HepG2 (cell line): ENCODE measurements at regions not wholly inside any gene's neighbourhood (a gene's known extent, or its start where the extent isn't known, plus 50 kb on each side); places are given as distances from the start of the nearest gene placed in this dataset.

Experiments
- ARID4A ChIP-seq: sonication (generic); formaldehyde crosslinking; IDR thresholded peaks from 2 replicates; pipeline ENCODE4 v1.5.0; 2020; ENCODE audit warnings: mild to moderate bottlenecking, missing genetic modification reagents, borderline replicate concordance
- ATF4 ChIP-seq, 2 experiments: fragments of 450-650 bp in 1 of 2; sonication (generic) in 1 of 2; formaldehyde crosslinking; IDR thresholded peaks; 2 replicates each; pipeline versions ENCODE4 v1.5.0 to v1.8.0; 2020 to 2022; ENCODE audit warnings: mild to moderate bottlenecking in 1 of 2, missing genetic modification reagents in 1 of 2
- BRD4 ChIP-seq: sonication (generic); formaldehyde crosslinking; IDR thresholded peaks from 2 replicates; pipeline ENCODE4 v1.4.0; 2020; ENCODE audit warnings: missing genetic modification reagents
- ELF4 ChIP-seq: sonication (generic); formaldehyde crosslinking; IDR thresholded peaks from 2 replicates; pipeline ENCODE4 v1.5.0; 2020; ENCODE audit warnings: missing genetic modification reagents, mild to moderate bottlenecking, moderate library complexity, borderline replicate concordance
- IKZF4 ChIP-seq: sonication (generic); formaldehyde crosslinking; IDR thresholded peaks from 2 replicates; pipeline ENCODE4 v1.5.1; 2020; ENCODE audit warnings: borderline replicate concordance, mild to moderate bottlenecking, low read depth, missing genetic modification reagents; ENCODE audit errors: not compliant biosample characterization
- NBN ChIP-seq: fragments of 450-650 bp; conservative IDR thresholded peaks from 2 replicates; pipeline ENCODE4 v1.6.1; 2017
- RORA ChIP-seq: sonication (generic); formaldehyde crosslinking; IDR thresholded peaks from 2 replicates; pipeline ENCODE4 v1.5.0; 2020; ENCODE audit warnings: mild to moderate bottlenecking, missing genetic modification reagents, moderate library complexity
- SAFB2 ChIP-seq: sonication (generic); formaldehyde crosslinking; IDR thresholded peaks from 2 replicates; pipeline ENCODE4 v1.5.1; 2020; ENCODE audit warnings: missing genetic modification reagents, low read depth, mild to moderate bottlenecking, borderline replicate concordance
- SIN3A ChIP-seq: IDR thresholded peaks from 2 replicates; pipeline ENCODE4 v1.6.1; 2011; ENCODE audit warnings: low read depth, mild to moderate bottlenecking, control low read depth, low read length, borderline replicate concordance
- TBX3 ChIP-seq: fragments of 450-650 bp; IDR thresholded peaks from 2 replicates; pipeline ENCODE4 v1.6.1; 2017; ENCODE audit warnings: antibody characterized with exemption, mild to moderate bottlenecking, inconsistent platforms, borderline replicate concordance
- TOPORS ChIP-seq: sonication (generic); formaldehyde crosslinking; IDR thresholded peaks from 2 replicates; pipeline ENCODE4 v1.8.0; 2023; ENCODE audit warnings: mild to moderate bottlenecking, missing genetic modification reagents
- ZFP1 ChIP-seq: IDR thresholded peaks from 2 replicates; pipeline ENCODE4 v1.6.1; 2016
- ZKSCAN8 ChIP-seq: IDR thresholded peaks from 2 replicates; pipeline ENCODE4 v1.6.1; 2016; ENCODE audit warnings: borderline replicate concordance, missing genetic modification reagents, missing compliant biosample characterization
- ZNF207 ChIP-seq: fragments of 450-650 bp; IDR thresholded peaks from 2 replicates; pipeline ENCODE4 v1.6.1; 2016; ENCODE audit warnings: antibody characterized with exemption, borderline replicate concordance
- ZNF234 ChIP-seq: sonication (generic); formaldehyde crosslinking; conservative IDR thresholded peaks from 2 replicates; pipeline ENCODE4 v1.5.1; 2020; ENCODE audit warnings: mild to moderate bottlenecking, missing genetic modification reagents
- ZNF33B ChIP-seq: sonication (generic); formaldehyde crosslinking; IDR thresholded peaks from 2 replicates; pipeline ENCODE4 v1.5.1; 2020; ENCODE audit warnings: mild to moderate bottlenecking, missing genetic modification reagents
- ZNF562 ChIP-seq: sonication (generic); formaldehyde crosslinking; IDR thresholded peaks from 2 replicates; pipeline ENCODE4 v1.8.0; 2022; ENCODE audit warnings: missing genetic modification reagents, borderline replicate concordance
- ZNF598 ChIP-seq: sonication (generic); formaldehyde crosslinking; IDR thresholded peaks from 2 replicates; pipeline ENCODE4 v1.5.1; 2020; ENCODE audit warnings: mild to moderate bottlenecking, missing genetic modification reagents, borderline replicate concordance
- ZNF670 ChIP-seq: sonication (generic); formaldehyde crosslinking; IDR thresholded peaks from 2 replicates; pipeline ENCODE4 v1.8.0; 2022; ENCODE audit warnings: mild to moderate bottlenecking, missing genetic modification reagents, borderline replicate concordance
- ZNF7 ChIP-seq: IDR thresholded peaks from 2 replicates; pipeline ENCODE4 v1.6.1; 2016; ENCODE audit warnings: missing biosample characterization, missing genetic modification reagents
- ZNF891 ChIP-seq: sonication (generic); formaldehyde crosslinking; IDR thresholded peaks from 2 replicates; pipeline ENCODE4 v1.5.0; 2020; ENCODE audit warnings: mild to moderate bottlenecking, missing genetic modification reagents
- TF ChIP-seq, protein P1 (sequence below): sonication (generic); formaldehyde crosslinking; IDR thresholded peaks from 2 replicates; pipeline ENCODE4 v1.5.0; 2020; ENCODE audit warnings: missing genetic modification reagents

- peak; percentile 93 for TF ChIP-seq ZKSCAN8 (CRISPR knock-in tag)
- TF ChIP-seq, protein P1, sequence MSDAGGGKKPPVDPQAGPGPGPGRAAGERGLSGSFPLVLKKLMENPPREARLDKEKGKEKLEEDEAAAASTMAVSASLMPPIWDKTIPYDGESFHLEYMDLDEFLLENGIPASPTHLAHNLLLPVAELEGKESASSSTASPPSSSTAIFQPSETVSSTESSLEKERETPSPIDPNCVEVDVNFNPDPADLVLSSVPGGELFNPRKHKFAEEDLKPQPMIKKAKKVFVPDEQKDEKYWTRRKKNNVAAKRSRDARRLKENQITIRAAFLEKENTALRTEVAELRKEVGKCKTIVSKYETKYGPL (CRISPR knock-in tag): no peak
- 0 out of 2 replicates have a peak, but pooled peaks have one; percentile 41 for TF ChIP-seq ZNF670 (CRISPR knock-in tag)
- TF ChIP-seq ZNF891 (CRISPR knock-in tag): peak; percentile 75
- TF ChIP-seq ZNF207: no peak
- TF ChIP-seq ZNF562: no peak
- peak; percentile 62; the same call in 1 of the 2 replicates for TF ChIP-seq ELF4 (CRISPR knock-in tag)
- TF ChIP-seq ZNF7 (CRISPR knock-in tag): no peak
- TF ChIP-seq NBN: no peak
- TF ChIP-seq BRD4 (CRISPR knock-in tag): peak; percentile 36; the same call in 1 of the 2 replicates
- peak; percentile 81; the same call in 1 of the 2 replicates for TF ChIP-seq SAFB2 (CRISPR knock-in tag)
- TF ChIP-seq ARID4A (CRISPR knock-in tag): peak; percentile 81; the same call in 1 of the 2 replicates
- TF ChIP-seq IKZF4: no peak
- no peak for TF ChIP-seq ZNF598 (CRISPR knock-in tag)
- peak; percentile 47; the same call in 1 of the 2 replicates for TF ChIP-seq ZNF33B (CRISPR knock-in tag)
- peak; percentile 48; the same call in 1 of the 2 replicates for TF ChIP-seq ZFP1 (CRISPR knock-in tag)
- no peak; a peak in 2 of 4 replicates for TF ChIP-seq ATF4 (CRISPR knock-in tag; IDR thresholded peaks at IDR 0.05)
- TF ChIP-seq TOPORS (CRISPR knock-in tag): no peak
- TF ChIP-seq ZNF234 (CRISPR knock-in tag): no peak
- peak; percentile 92 for TF ChIP-seq TBX3
- no peak for TF ChIP-seq RORA (CRISPR knock-in tag)
- peak; percentile 72; the same call in 1 of the 2 replicates for TF ChIP-seq SIN3A
These were observed 115.9 kb upstream of the TBX3 start (continued) for GRCh38 chr12:114799574-114800487.
